GM23338 (cell line): ENCODE measurements at regions not wholly inside any gene's neighbourhood (a gene's known extent, or its start where the extent isn't known, plus 50 kb on each side); places are given as distances from the start of the nearest gene placed in this dataset.

Source experiments
- ATAC-seq: fragments of 200-7000 bp; cut with Tn5 transposase; 3 replicates; pipeline ENCODE4 v1.9.1; 2020
- DNase-seq: peaks from one replicate; pipeline ENCODE4 v3.0.0-alpha.2; 2015; ENCODE audit warnings: low spot score
- H2AFZ ChIP-seq: fragments of 200-600 bp; sonication (generic); 2 replicates; pipeline ENCODE4 v1.8.0; 2016; ENCODE audit warnings: antibody characterized with exemption, mild to moderate bottlenecking, moderate library complexity
- H3F3A ChIP-seq: fragments of 200-600 bp; sonication (generic); replicated peaks from 2 replicates; pipeline ENCODE4 v1.8.0; 2017; ENCODE audit warnings: antibody characterized with exemption, mixed run types, low read depth
- H3K27ac ChIP-seq: fragments of 200-600 bp; sonication (generic); 2 replicates; pipeline ENCODE4 v1.6.1; 2016; ENCODE audit warnings: low read depth
- H3K27me3 ChIP-seq: fragments of 200-600 bp; sonication (generic); 2 replicates; pipeline ENCODE4 v1.8.0; 2016; ENCODE audit warnings: mild to moderate bottlenecking, mixed run types, moderate library complexity; ENCODE audit not compliant: insufficient read depth
- H3K36me3 ChIP-seq: fragments of 200-600 bp; sonication (generic); 2 replicates; pipeline ENCODE4 v1.8.0; 2016; ENCODE audit warnings: mild to moderate bottlenecking; ENCODE audit not compliant: insufficient read depth
- H3K4me1 ChIP-seq: fragments of 200-600 bp; sonication (generic); 2 replicates; pipeline ENCODE4 v1.8.0; 2016; ENCODE audit warnings: mild to moderate bottlenecking, moderate library complexity; ENCODE audit not compliant: insufficient read depth
- H3K4me2 ChIP-seq: fragments of 200-600 bp; sonication (generic); 2 replicates; pipeline ENCODE4 v1.7.1; 2017; ENCODE audit warnings: mixed run types
- H3K4me3 ChIP-seq: fragments of 200-600 bp; sonication (generic); 2 replicates; pipeline ENCODE4 v1.6.1; 2016; ENCODE audit warnings: mixed run types
- H3K79me2 ChIP-seq: fragments of 200-600 bp; sonication (generic); replicated peaks from 2 replicates; pipeline ENCODE4 v1.8.0; 2017; ENCODE audit warnings: mild to moderate bottlenecking; ENCODE audit not compliant: insufficient read depth
- H3K9me2 ChIP-seq: fragments of 200-600 bp; sonication (generic); 2 replicates; pipeline ENCODE4 v1.8.0; 2017; ENCODE audit not compliant: insufficient read depth
- H4K20me1 ChIP-seq: fragments of 200-600 bp; sonication (generic); replicated peaks from 2 replicates; pipeline ENCODE4 v1.8.0; 2017; ENCODE audit warnings: mild to moderate bottlenecking; ENCODE audit not compliant: insufficient read depth
- H3K27ac Mint-ChIP-seq: 2 replicates; pipeline ENCODE4 v1.8.0; 2020; ENCODE audit warnings: inconsistent platforms, mild to moderate bottlenecking, moderate library complexity, mixed read lengths
- H3K27me3 Mint-ChIP-seq: 3 replicates; pipeline ENCODE4 v1.8.0; 2022; ENCODE audit warnings: low read depth, mild to moderate bottlenecking, moderate library complexity, mixed read lengths, inconsistent platforms; ENCODE audit not compliant: insufficient read depth, poor library complexity
- H3K36me3 Mint-ChIP-seq: 3 replicates; pipeline ENCODE4 v1.8.0; 2021; ENCODE audit warnings: low read depth, mild to moderate bottlenecking, inconsistent platforms, moderate library complexity, mixed read lengths
- H3K4me1 Mint-ChIP-seq: 3 replicates; pipeline ENCODE4 v1.8.0; 2020; ENCODE audit warnings: mild to moderate bottlenecking, inconsistent platforms, mixed read lengths
- H3K4me3 Mint-ChIP-seq: 3 replicates; pipeline ENCODE4 v1.8.0; 2021; ENCODE audit warnings: moderate library complexity, mild to moderate bottlenecking, inconsistent platforms, mixed read lengths
- H3K9me3 Mint-ChIP-seq: 3 replicates; pipeline ENCODE4 v1.8.0; 2020; ENCODE audit warnings: moderate library complexity, mild to moderate bottlenecking, inconsistent platforms, mixed read lengths
- CTCF ChIP-seq, 2 experiments: fragments of 200-600 bp in 1 of 2; sonication (generic) in 1 of 2; conservative IDR thresholded peaks; 2 replicates each; pipeline versions ENCODE4 v1.5.1 to v1.6.1; 2016 to 2017; ENCODE audit warnings: antibody characterized with exemption in 2 of 2, low read depth in 2 of 2, mild to moderate bottlenecking in 2 of 2, moderate library complexity in 1 of 2
- ETS1 ChIP-seq: IDR thresholded peaks from 2 replicates; pipeline ENCODE4 v1.6.1; 2016; ENCODE audit warnings: antibody characterized with exemption
- EZH2phosphoT487 ChIP-seq: fragments of 200-600 bp; sonication (generic); IDR thresholded peaks from one replicate; pipeline ENCODE4 v1.8.1; 2018; ENCODE audit warnings: antibody characterized with exemption; ENCODE audit not compliant: unreplicated experiment
- JUNB ChIP-seq: IDR thresholded peaks from one replicate; pipeline ENCODE4 v1.6.1; 2016; ENCODE audit warnings: antibody characterized with exemption; ENCODE audit not compliant: unreplicated experiment
- NANOG ChIP-seq: IDR thresholded peaks from 2 replicates; pipeline ENCODE4 v1.6.1; 2016; ENCODE audit warnings: antibody characterized with exemption, borderline replicate concordance
- POLR2AphosphoS5 ChIP-seq: IDR thresholded peaks from 2 replicates; pipeline ENCODE4 v1.6.1; 2016; ENCODE audit warnings: antibody characterized with exemption, low read depth
- REST ChIP-seq: IDR thresholded peaks from one replicate; pipeline ENCODE4 v1.6.1; 2018; ENCODE audit warnings: antibody characterized with exemption; ENCODE audit not compliant: unreplicated experiment
- ZNF114 ChIP-seq: fragments of 250-450 bp; sonication (Bioruptor Pico); IDR thresholded peaks from 2 replicates; pipeline ENCODE4 v1.5.0; 2020; ENCODE audit warnings: mild to moderate bottlenecking, moderate library complexity
- ZNF331 ChIP-seq: fragments of 250-450 bp; sonication (Bioruptor Pico); IDR thresholded peaks from 2 replicates; pipeline ENCODE4 v1.5.0; 2020; ENCODE audit warnings: low read depth, mild to moderate bottlenecking, moderate library complexity
- ZNF462 ChIP-seq: fragments of 250-450 bp; sonication (Bioruptor Pico); IDR thresholded peaks from 2 replicates; pipeline ENCODE4 v1.5.0; 2020; ENCODE audit warnings: mild to moderate bottlenecking, moderate library complexity

- no peak overlapping the region for H2AFZ ChIP-seq
- H3F3A ChIP-seq: no peaks in the 10 kb centered on the region
- no peak overlapping the region for H3K4me3 Mint-ChIP-seq
- H3K4me3 ChIP-seq: no peak overlapping the region
- H3K36me3 ChIP-seq: no peaks in the 10 kb centered on the region
- H3K79me2 ChIP-seq: peaks cover 3% of the 10 kb centered on the region; the same call in 1 of the 2 replicates
- peaks cover 6% of the 10 kb centered on the region; the same call in 2 of the 3 replicates for H3K4me1 Mint-ChIP-seq
- no peak overlapping the region for H3K27ac Mint-ChIP-seq
- ATAC-seq: no peak
- no peak overlapping the region for H3K4me2 ChIP-seq
- no peaks in the 10 kb centered on the region for H3K9me2 ChIP-seq
- no peaks in the 10 kb centered on the region for H3K27me3 Mint-ChIP-seq
- H3K27me3 ChIP-seq: no peaks in the 10 kb centered on the region
- no peak for DNase-seq
- H3K9me3 Mint-ChIP-seq: peaks cover 6% of the 10 kb centered on the region
- TF ChIP-seq EZH2phosphoT487: no peak
- no peak for TF ChIP-seq ETS1
- TF ChIP-seq ZNF114 (CRISPR knock-in tag): no peak
- no peak for TF ChIP-seq POLR2AphosphoS5
- TF ChIP-seq ZNF331: no peak
- no peak for TF ChIP-seq REST
- TF ChIP-seq NANOG: no peak
- TF ChIP-seq CTCF (conservative IDR thresholded peaks at IDR 0.05; ENCODE audit: low read depth in 2 of 2): no peak
- H3K4me1 ChIP-seq: peaks cover 5% of the 10 kb centered on the region; the same call in 1 of the 2 replicates
- H4K20me1 ChIP-seq: no peaks in the 10 kb centered on the region
- H3K27ac ChIP-seq: no peak overlapping the region
- H3K36me3 Mint-ChIP-seq: peaks cover 12% of the 10 kb centered on the region
Measured at GRCh38 chr6:77366798-77367197, 96.5 kb downstream of the HTR1B start.

- no peak overlapping the region for H3K4me3 Mint-ChIP-seq
- no peaks in the 10 kb centered on the region for H3K27me3 Mint-ChIP-seq
- Histone ChIP-seq H4K20me1 (no peaks in the 10 kb centered on the region), H3K79me2 (peaks cover 3% of the 10 kb centered on the region; the same call in 1 of the 2 replicates), H2AFZ (no peak overlapping the region), H3K4me2 (no peak overlapping the region), H3K36me3 (no peaks in the 10 kb centered on the region), H3K9me2 (no peaks in the 10 kb centered on the region), H3K4me3 (no peak overlapping the region), H3K27me3 (no peaks in the 10 kb centered on the region), H3K4me1 (peaks cover 5% of the 10 kb centered on the region; the same call in 1 of the 2 replicates), H3F3A (no peaks in the 10 kb centered on the region), H3K27ac (no peak overlapping the region)
- peaks cover 6% of the 10 kb centered on the region; the same call in 2 of the 3 replicates for H3K4me1 Mint-ChIP-seq
- peaks cover 7% of the 10 kb centered on the region for H3K9me3 Mint-ChIP-seq
- peaks cover 17% of the 10 kb centered on the region for H3K36me3 Mint-ChIP-seq
- DNase-seq: no peak
- H3K27ac Mint-ChIP-seq: no peak overlapping the region
- ATAC-seq: no peak
- no peak for TF ChIP-seq EZH2phosphoT487
- no peak for TF ChIP-seq ZNF462
- TF ChIP-seq JUNB: no peak
- no peak for TF ChIP-seq ZNF331
- TF ChIP-seq POLR2AphosphoS5: no peak
Measured at GRCh38 chr6:77363702-77364101, 99.6 kb downstream of the HTR1B start.
